Osteocyte (in vitro differentiated cells): ENCODE measurements at regions not wholly inside any gene's neighbourhood (a gene's known extent, or its start where the extent isn't known, plus 50 kb on each side); places are given as distances from the start of the nearest gene placed in this dataset.

Experiments used
- DNase-seq: peaks from one replicate; pipeline ENCODE4 v3.0.0; 2021; ENCODE audit warnings: mixed read lengths; ENCODE audit not compliant: unreplicated experiment; ENCODE audit errors: extremely low spot score
- H3K27ac Mint-ChIP-seq: one replicate; pipeline ENCODE4 v1.8.0; 2021; ENCODE audit warnings: mild to moderate bottlenecking, mixed read lengths; ENCODE audit not compliant: unreplicated experiment
- H3K27me3 Mint-ChIP-seq: one replicate; pipeline ENCODE4 v1.8.0; 2021; ENCODE audit warnings: mixed read lengths; ENCODE audit not compliant: unreplicated experiment
- H3K36me3 Mint-ChIP-seq: one replicate; pipeline ENCODE4 v1.8.0; 2021; ENCODE audit warnings: mixed read lengths; ENCODE audit not compliant: unreplicated experiment
- H3K4me1 Mint-ChIP-seq: one replicate; pipeline ENCODE4 v1.8.0; 2021; ENCODE audit warnings: mixed read lengths; ENCODE audit not compliant: unreplicated experiment
- H3K4me3 Mint-ChIP-seq: one replicate; pipeline ENCODE4 v1.8.0; 2021; ENCODE audit warnings: mild to moderate bottlenecking, moderate library complexity, mixed read lengths; ENCODE audit not compliant: unreplicated experiment
- H3K9me3 Mint-ChIP-seq: one replicate; pipeline ENCODE4 v1.8.0; 2021; ENCODE audit warnings: mixed read lengths; ENCODE audit not compliant: unreplicated experiment
- TF ChIP-seq, protein P1 (sequence below): fragments of 200-600 bp; sonication (generic); IDR thresholded peaks from 2 replicates; pipeline ENCODE4 v1.5.0; 2021; ENCODE audit warnings: antibody characterized with exemption, mild to moderate bottlenecking, moderate library complexity

DNA sequence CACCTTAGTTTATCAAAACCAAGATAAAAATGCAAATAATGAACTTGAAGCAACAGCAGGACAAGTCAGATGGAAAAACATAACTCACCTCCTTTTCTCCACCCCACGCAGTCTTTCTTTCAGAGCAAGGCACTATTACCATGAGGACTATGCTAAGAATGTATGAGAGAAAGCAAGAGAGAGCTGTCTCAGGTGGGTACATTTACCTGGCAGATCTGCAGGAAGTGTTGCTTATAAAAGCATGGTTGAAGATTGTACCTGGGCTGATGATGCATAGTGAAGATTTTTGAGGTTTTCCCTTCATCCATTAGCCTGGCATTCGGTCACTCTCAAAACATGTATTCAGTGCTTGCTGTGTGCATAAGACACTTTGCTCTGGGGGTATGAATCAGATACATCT lies 68.8 kb upstream of the IFNG-AS1 start:
- TF ChIP-seq, protein P1, sequence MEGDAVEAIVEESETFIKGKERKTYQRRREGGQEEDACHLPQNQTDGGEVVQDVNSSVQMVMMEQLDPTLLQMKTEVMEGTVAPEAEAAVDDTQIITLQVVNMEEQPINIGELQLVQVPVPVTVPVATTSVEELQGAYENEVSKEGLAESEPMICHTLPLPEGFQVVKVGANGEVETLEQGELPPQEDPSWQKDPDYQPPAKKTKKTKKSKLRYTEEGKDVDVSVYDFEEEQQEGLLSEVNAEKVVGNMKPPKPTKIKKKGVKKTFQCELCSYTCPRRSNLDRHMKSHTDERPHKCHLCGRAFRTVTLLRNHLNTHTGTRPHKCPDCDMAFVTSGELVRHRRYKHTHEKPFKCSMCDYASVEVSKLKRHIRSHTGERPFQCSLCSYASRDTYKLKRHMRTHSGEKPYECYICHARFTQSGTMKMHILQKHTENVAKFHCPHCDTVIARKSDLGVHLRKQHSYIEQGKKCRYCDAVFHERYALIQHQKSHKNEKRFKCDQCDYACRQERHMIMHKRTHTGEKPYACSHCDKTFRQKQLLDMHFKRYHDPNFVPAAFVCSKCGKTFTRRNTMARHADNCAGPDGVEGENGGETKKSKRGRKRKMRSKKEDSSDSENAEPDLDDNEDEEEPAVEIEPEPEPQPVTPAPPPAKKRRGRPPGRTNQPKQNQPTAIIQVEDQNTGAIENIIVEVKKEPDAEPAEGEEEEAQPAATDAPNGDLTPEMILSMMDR, result no peak
- H3K4me1 Mint-ChIP-seq, result peaks cover 20% of the 10 kb centered on the region
- no peak for DNase-seq
- no peaks in the 10 kb centered on the region for H3K27me3 Mint-ChIP-seq
- H3K27ac Mint-ChIP-seq, result no peak overlapping the region
- no peaks in the 10 kb centered on the region for H3K9me3 Mint-ChIP-seq
- no peaks in the 10 kb centered on the region for H3K36me3 Mint-ChIP-seq
- H3K4me3 Mint-ChIP-seq, result no peak overlapping the region

DNA sequence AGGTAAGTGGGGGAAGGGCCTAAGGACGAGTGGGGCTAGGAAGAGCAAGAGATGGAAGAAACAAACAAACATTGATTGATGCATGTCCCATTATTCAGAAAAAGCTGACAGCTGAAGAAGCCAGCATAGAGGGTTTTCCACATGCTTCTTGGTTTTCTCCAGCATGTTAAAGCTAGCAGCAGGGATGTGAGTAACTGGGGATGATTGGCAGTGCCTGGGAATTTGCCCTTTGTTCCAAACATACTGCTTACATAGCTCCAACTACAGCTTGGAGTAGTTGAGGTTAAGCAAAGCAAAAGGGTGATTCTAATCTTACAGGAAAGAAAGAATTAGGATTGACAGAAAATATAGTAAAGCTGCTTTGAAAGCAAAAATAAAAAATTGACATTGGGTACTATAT lies 68.0 kb upstream of the IFNG-AS1 start:
- Mint-ChIP-seq H3K4me3 (no peak overlapping the region), H3K27ac (no peak overlapping the region), H3K4me1 (peaks cover 25% of the 10 kb centered on the region), H3K27me3 (no peaks in the 10 kb centered on the region), H3K9me3 (no peaks in the 10 kb centered on the region), H3K36me3 (no peaks in the 10 kb centered on the region)
- TF ChIP-seq, protein P1, result no peak
- no peak for DNase-seq

DNA sequence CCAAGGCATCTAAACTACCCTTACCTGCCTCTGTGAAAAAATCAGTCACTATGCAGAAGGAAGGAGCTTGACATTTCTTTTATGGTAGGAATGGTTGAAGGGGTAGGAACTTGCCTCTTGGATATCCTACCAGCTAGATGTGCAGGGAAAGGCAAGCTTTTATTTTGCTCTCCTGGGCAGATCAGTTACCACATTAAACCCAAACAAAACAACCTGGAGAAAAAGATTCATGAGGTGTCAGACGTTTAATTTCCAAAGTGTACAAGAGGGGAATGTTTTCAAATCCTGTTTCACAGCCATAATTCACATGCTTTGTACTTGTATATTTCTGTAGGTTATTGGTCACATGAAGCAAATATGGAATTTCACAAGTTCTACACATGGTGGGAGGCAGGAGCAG lies 67.0 kb upstream of the IFNG-AS1 start:
- no peaks in the 10 kb centered on the region for H3K36me3 Mint-ChIP-seq
- no peak overlapping the region for H3K27ac Mint-ChIP-seq
- H3K4me1 Mint-ChIP-seq, result peaks cover 25% of the 10 kb centered on the region
- no peaks in the 10 kb centered on the region for H3K9me3 Mint-ChIP-seq
- no peak for DNase-seq
- no peak overlapping the region for H3K4me3 Mint-ChIP-seq
- no peaks in the 10 kb centered on the region for H3K27me3 Mint-ChIP-seq
- TF ChIP-seq, protein P1, result no peak

DNA sequence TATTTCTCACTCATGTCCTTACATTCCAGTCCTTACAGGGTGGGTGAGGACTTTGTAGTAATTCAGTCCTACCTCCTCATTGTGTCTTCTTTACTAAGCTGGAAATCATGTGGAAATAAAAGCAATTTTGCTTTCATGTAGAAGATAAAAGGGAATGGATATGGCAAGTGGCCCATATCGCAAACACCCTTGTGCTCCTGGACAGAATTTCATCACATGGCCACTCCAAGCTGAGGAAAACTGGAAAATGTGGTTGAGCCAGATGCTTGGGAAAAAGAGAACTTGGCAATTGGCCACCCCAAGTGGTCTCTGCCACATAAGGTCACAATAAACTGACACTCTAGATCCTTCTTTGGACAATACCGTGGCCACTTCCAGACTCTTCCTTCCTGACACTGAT lies 64.2 kb upstream of the IFNG-AS1 start:
- DNase-seq, result no peak
- no peaks in the 10 kb centered on the region for H3K36me3 Mint-ChIP-seq
- TF ChIP-seq, protein P1, result no peak
- H3K27ac Mint-ChIP-seq, result no peak overlapping the region
- H3K4me1 Mint-ChIP-seq, result peaks cover 28% of the 10 kb centered on the region
- H3K4me3 Mint-ChIP-seq, result no peak overlapping the region
- H3K9me3 Mint-ChIP-seq, result no peaks in the 10 kb centered on the region
- H3K27me3 Mint-ChIP-seq, result no peaks in the 10 kb centered on the region

DNA sequence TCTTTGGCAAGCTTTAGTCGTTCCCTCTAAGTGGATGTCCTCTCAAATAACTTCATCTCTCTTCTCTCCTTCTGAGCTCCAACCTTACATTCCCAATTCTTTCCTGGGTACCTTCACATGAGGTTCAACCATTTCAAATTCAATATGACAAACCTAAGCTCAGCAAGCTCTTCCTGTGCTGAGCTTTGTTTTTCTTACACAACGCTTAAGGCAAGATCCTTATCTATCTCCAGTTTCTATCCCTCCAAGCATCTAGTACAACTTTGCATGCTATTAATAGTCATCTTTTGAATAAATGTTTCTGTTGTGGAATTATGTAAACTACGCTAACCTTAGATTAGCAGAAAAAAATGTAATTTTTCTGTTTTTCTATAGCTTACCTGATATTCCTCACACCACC lies 63.7 kb upstream of the IFNG-AS1 start:
- TF ChIP-seq, protein P1, result no peak
- Mint-ChIP-seq H3K4me1 (peaks cover 27% of the 10 kb centered on the region), H3K27me3 (no peaks in the 10 kb centered on the region), H3K27ac (no peak overlapping the region), H3K4me3 (no peak overlapping the region), H3K9me3 (no peaks in the 10 kb centered on the region), H3K36me3 (no peaks in the 10 kb centered on the region)
- DNase-seq, result no peak
